ENCODE measurements at regions not wholly inside any gene's neighbourhood (a gene's known extent, or its start where the extent isn't known, plus 50 kb on each side); places are given as distances from the start of the nearest gene placed in this dataset.

DNA sequence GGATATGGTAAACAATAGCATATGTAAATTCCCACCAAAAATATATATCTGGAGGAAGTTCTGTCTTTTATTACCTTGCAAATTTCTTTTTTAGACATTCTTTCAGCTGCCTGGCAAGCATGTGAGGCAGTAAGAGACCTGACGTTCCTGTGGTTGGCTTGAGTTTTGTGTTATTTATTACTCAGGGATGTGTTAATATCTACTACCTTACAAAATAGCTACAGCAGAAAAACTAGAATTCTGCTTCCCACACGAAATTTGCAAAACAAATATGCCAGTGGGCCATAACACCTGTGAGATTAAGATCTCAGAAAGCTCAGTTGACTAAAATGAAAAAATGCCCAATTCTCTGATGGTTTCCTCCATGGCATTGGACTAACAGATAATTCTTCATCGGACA is 274.2 kb downstream of the TMEM167A start:
- ATAC-seq (no peak), DNase-seq (ENCODE audit: low spot score) (no peak), FAIRE-seq (no peak)
- no peak overlapping the region for H3K27ac ChIP-seq (ENCODE audit: extremely low read length, insufficient read depth, low read length)
- TF ChIP-seq ZNF720 (CRISPR knock-in tag; IDR thresholded peaks at IDR 0.05) (no peak), PITX1 (CRISPR knock-in tag; IDR thresholded peaks at IDR 0.05) (no peak), LCORL (IDR thresholded peaks at IDR 0.05) (no peak), LCORL (CRISPR knock-in tag; IDR thresholded peaks at IDR 0.05) (no peak), ZNF792 (CRISPR knock-in tag; IDR thresholded peaks at IDR 0.05) (no peak), MBNL3 (CRISPR knock-in tag; conservative IDR thresholded peaks at IDR 0.05) (no peak), ZNF33A (CRISPR knock-in tag; IDR thresholded peaks at IDR 0.05; ENCODE audit: borderline replicate concordance) (no peak), ZNF121 (CRISPR knock-in tag; IDR thresholded peaks at IDR 0.05) (no peak), SRSF4 (IDR thresholded peaks at IDR 0.05; ENCODE audit: low read depth, low read length, poor library complexity, severe bottlenecking) (no peak), CHD4 (IDR thresholded peaks at IDR 0.05; ENCODE audit: borderline replicate concordance, low read length) (no peak), ZNF260 (CRISPR knock-in tag; IDR thresholded peaks at IDR 0.05; ENCODE audit: borderline replicate concordance, low read depth) (no peak), ZNF382 (CRISPR knock-in tag; IDR thresholded peaks at IDR 0.05; ENCODE audit: borderline replicate concordance) (no peak), TBX2 (CRISPR knock-in tag; IDR thresholded peaks at IDR 0.05; ENCODE audit: borderline replicate concordance) (no peak), KLF6 (CRISPR knock-in tag; IDR thresholded peaks at IDR 0.05) (no peak)
- TF ChIP-seq, protein P1, sequence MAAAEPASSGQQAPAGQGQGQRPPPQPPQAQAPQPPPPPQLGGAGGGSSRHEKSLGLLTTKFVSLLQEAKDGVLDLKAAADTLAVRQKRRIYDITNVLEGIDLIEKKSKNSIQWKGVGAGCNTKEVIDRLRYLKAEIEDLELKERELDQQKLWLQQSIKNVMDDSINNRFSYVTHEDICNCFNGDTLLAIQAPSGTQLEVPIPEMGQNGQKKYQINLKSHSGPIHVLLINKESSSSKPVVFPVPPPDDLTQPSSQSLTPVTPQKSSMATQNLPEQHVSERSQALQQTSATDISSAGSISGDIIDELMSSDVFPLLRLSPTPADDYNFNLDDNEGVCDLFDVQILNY (CRISPR knock-in tag; conservative IDR thresholded peaks at IDR 0.05): no peak
- TF ChIP-seq, protein P2, sequence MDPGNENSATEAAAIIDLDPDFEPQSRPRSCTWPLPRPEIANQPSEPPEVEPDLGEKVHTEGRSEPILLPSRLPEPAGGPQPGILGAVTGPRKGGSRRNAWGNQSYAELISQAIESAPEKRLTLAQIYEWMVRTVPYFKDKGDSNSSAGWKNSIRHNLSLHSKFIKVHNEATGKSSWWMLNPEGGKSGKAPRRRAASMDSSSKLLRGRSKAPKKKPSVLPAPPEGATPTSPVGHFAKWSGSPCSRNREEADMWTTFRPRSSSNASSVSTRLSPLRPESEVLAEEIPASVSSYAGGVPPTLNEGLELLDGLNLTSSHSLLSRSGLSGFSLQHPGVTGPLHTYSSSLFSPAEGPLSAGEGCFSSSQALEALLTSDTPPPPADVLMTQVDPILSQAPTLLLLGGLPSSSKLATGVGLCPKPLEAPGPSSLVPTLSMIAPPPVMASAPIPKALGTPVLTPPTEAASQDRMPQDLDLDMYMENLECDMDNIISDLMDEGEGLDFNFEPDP (CRISPR knock-in tag; conservative IDR thresholded peaks at IDR 0.05): no peak
- TF ChIP-seq, protein P3, sequence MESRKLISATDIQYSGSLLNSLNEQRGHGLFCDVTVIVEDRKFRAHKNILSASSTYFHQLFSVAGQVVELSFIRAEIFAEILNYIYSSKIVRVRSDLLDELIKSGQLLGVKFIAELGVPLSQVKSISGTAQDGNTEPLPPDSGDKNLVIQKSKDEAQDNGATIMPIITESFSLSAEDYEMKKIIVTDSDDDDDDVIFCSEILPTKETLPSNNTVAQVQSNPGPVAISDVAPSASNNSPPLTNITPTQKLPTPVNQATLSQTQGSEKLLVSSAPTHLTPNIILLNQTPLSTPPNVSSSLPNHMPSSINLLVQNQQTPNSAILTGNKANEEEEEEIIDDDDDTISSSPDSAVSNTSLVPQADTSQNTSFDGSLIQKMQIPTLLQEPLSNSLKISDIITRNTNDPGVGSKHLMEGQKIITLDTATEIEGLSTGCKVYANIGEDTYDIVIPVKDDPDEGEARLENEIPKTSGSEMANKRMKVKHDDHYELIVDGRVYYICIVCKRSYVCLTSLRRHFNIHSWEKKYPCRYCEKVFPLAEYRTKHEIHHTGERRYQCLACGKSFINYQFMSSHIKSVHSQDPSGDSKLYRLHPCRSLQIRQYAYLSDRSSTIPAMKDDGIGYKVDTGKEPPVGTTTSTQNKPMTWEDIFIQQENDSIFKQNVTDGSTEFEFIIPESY (CRISPR knock-in tag; IDR thresholded peaks at IDR 0.05): no peak
- TF ChIP-seq, protein P4, sequence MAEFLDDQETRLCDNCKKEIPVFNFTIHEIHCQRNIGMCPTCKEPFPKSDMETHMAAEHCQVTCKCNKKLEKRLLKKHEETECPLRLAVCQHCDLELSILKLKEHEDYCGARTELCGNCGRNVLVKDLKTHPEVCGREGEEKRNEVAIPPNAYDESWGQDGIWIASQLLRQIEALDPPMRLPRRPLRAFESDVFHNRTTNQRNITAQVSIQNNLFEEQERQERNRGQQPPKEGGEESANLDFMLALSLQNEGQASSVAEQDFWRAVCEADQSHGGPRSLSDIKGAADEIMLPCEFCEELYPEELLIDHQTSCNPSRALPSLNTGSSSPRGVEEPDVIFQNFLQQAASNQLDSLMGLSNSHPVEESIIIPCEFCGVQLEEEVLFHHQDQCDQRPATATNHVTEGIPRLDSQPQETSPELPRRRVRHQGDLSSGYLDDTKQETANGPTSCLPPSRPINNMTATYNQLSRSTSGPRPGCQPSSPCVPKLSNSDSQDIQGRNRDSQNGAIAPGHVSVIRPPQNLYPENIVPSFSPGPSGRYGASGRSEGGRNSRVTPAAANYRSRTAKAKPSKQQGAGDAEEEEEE (CRISPR knock-in tag; IDR thresholded peaks at IDR 0.05; ENCODE audit: borderline replicate concordance): no peak
- intact Hi-C loops (cut with micrococcal nuclease; ENCODE audit: unreplicated experiment) (no loop called here), in situ Hi-C loops (cut with HindIII; ENCODE audit: extremely low pct_ligation_motif_present, low pct_unique_long_range_greater_than_20kb) (no loop called here)
- no peak overlapping the region for H3K4me2 ChIP-seq (ENCODE audit: low read depth, low read length)
- peaks cover 0 to 5% of the 10 kb centered on the region in 2 experiments; a peak in 1 of 5 replicates for H3K27me3 ChIP-seq (ENCODE audit: control insufficient read depth in 1 of 2, insufficient read depth in 2 of 2, low read length in 2 of 2)
- BruUV-seq (replicated peaks): no TSS peak
- no peak overlapping the region for H3K9ac ChIP-seq (ENCODE audit: insufficient read depth, low read depth, low read length)
- no peaks in the 10 kb centered on the region for H3K79me2 ChIP-seq (ENCODE audit: insufficient read depth, low read length)
- no peaks in the 10 kb centered on the region for H3K4me1 ChIP-seq (ENCODE audit: insufficient read depth, low read length)
- no peak overlapping the region for H3K4me3 ChIP-seq (replicated peaks in 1 of 3; ENCODE audit: insufficient read depth in 1 of 3, low read depth in 2 of 3, low read length in 3 of 3)
- 6% methylated on average over 3 of the region's 3 CpGs for WGBS (ENCODE audit: low lambda C conversion rate)
- no peaks in the 10 kb centered on the region for H3K36me3 ChIP-seq (replicated peaks in 1 of 2; ENCODE audit: control insufficient read depth in 1 of 2, insufficient read depth in 2 of 2, low read length in 2 of 2)
- H2AFZ ChIP-seq (ENCODE audit: low read length): no peak overlapping the region
- ChIA-PET CTCF (ENCODE audit: low intra/inter-chr PET ratio, low total read pairs) (no interaction called here), POLR2A (no interaction called here)
- H4K20me1 ChIP-seq (ENCODE audit: insufficient read depth, low read length): no peaks in the 10 kb centered on the region
- no peaks in the 10 kb centered on the region for H3K9me3 ChIP-seq (ENCODE audit: low read length)

All from HepG2 (cell line).